ENCODE measurements at regions not wholly inside any gene's neighbourhood (a gene's known extent, or its start where the extent isn't known, plus 50 kb on each side); places are given as distances from the start of the nearest gene placed in this dataset.

DNA sequence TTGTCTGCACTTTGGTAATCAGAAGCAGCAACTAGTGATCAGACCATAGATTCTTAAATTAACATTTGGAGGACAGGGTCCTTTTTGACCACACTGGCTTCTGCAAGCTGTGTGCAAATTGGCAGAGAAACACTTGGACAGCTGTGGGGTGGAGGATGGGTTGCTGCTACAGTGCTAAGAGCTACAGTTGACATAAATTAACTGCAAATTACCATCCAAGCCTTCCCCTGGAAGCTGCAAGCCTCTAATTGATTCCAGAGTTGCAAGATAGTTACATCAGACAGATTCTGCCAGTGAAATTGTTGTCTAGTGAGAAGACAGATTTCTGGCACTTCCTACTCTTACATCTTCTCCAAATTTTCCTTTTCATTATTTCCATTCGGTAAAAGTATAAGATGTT, 517.7 kb downstream of the DIRAS2 start:
- peaks cover 2% of the 10 kb centered on the region for H3K9me3 Mint-ChIP-seq (ENCODE audit: low read depth)
- H3K4me3 Mint-ChIP-seq (ENCODE audit: low read depth) = no peak overlapping the region
- no peak overlapping the region for H3K27ac Mint-ChIP-seq
- H3K27me3 Mint-ChIP-seq = peaks cover 17% of the 10 kb centered on the region
- TF ChIP-seq, protein P1, sequence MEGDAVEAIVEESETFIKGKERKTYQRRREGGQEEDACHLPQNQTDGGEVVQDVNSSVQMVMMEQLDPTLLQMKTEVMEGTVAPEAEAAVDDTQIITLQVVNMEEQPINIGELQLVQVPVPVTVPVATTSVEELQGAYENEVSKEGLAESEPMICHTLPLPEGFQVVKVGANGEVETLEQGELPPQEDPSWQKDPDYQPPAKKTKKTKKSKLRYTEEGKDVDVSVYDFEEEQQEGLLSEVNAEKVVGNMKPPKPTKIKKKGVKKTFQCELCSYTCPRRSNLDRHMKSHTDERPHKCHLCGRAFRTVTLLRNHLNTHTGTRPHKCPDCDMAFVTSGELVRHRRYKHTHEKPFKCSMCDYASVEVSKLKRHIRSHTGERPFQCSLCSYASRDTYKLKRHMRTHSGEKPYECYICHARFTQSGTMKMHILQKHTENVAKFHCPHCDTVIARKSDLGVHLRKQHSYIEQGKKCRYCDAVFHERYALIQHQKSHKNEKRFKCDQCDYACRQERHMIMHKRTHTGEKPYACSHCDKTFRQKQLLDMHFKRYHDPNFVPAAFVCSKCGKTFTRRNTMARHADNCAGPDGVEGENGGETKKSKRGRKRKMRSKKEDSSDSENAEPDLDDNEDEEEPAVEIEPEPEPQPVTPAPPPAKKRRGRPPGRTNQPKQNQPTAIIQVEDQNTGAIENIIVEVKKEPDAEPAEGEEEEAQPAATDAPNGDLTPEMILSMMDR (IDR thresholded peaks at IDR 0.05; ENCODE audit: unreplicated experiment) = no peak
- no peaks in the 10 kb centered on the region for H3K4me1 Mint-ChIP-seq (ENCODE audit: low read depth)
- H3K36me3 Mint-ChIP-seq (ENCODE audit: insufficient read depth) = peaks cover 3% of the 10 kb centered on the region
- no peak for DNase-seq (ENCODE audit: low spot score, unreplicated experiment)

DNA sequence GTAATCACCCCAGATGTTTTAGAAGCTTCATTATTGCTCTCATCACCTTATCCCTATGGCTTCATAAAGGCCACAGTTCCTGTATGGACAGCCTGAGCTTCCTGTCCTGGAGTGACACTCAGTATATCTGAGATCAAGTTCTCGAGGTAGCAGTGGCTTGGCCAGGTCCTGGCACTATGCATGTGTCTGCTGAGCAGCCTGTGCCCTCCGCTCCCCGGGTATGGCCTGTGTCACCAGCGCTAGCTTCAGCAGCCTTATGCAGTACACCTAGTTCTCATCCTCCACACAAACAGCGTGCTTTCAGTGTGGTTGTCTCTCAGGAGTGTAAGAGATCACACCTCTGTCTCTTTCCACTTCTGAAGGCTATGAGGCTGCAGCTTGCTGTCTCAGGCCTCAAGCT, 514.7 kb downstream of the DIRAS2 start:
- Mint-ChIP-seq H3K27ac (no peak overlapping the region), H3K27me3 (peaks cover 19% of the 10 kb centered on the region), H3K4me3 (ENCODE audit: low read depth) (no peak overlapping the region), H3K9me3 (ENCODE audit: low read depth) (peaks cover 2% of the 10 kb centered on the region), H3K36me3 (ENCODE audit: insufficient read depth) (peaks cover 3% of the 10 kb centered on the region), H3K4me1 (ENCODE audit: low read depth) (no peaks in the 10 kb centered on the region)
- no peak for DNase-seq (ENCODE audit: low spot score, unreplicated experiment)
- TF ChIP-seq, protein P1 (IDR thresholded peaks at IDR 0.05; ENCODE audit: unreplicated experiment) = no peak

DNA sequence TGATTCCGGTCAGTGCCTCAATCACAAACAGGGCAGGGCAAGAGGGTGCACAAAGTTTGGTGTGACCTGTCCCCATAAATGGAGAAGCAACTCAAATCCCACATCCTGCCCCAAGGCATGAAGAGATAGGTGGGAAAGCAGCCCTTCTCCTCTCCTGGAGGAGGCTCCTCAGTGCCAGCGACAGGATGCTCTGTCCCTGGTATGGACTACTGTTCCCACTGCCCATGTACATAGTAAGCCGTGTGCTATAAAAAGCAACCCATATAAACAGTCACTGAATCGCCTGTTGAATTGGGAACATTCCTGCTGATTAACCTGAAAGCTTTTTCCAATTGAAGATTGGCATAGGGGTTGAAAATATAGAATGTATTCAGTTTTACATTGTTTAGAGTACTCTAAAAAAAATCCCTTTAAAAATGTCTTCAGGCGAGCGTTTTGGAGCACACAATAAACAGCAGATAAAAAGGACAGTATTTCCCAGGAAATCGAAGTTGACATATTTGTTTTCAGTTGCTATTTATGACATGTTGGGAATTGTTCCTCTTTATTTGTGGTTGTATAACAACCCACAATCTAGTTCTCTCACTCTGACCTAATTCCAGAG, 513.9 kb downstream of the DIRAS2 start:
- Mint-ChIP-seq H3K36me3 (ENCODE audit: insufficient read depth) (peaks cover 3% of the 10 kb centered on the region), H3K4me1 (ENCODE audit: low read depth) (no peaks in the 10 kb centered on the region)

DNA sequence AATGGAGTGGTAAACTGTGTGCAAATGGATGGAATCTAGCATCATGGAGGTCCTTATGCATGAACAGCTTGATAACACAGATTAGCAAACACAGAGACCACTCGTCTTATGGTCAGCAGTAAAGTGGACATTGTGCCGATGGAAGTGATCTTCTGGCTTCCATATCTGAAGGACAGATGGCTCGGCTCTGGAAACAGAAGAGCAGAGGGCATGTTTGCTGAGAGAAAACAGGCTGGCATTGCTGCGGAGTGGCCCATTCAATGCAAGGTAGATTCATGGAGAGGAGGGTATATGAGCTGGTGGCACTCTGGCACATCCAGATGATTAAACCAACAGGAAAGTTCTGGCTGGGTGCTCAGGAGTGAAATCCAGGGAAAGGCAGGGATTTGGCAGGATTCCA, 513.2 kb downstream of the DIRAS2 start:
- Mint-ChIP-seq H3K9me3 (ENCODE audit: low read depth) (no peaks in the 10 kb centered on the region), H3K4me1 (ENCODE audit: low read depth) (no peaks in the 10 kb centered on the region), H3K36me3 (ENCODE audit: insufficient read depth) (no peaks in the 10 kb centered on the region), H3K27ac (no peak overlapping the region), H3K4me3 (ENCODE audit: low read depth) (no peak overlapping the region), H3K27me3 (peaks cover 24% of the 10 kb centered on the region)
- DNase-seq (ENCODE audit: low spot score, unreplicated experiment) = no peak
- TF ChIP-seq, protein P1 (IDR thresholded peaks at IDR 0.05; ENCODE audit: unreplicated experiment) = no peak

More for the DNA sequence above, 513.9 kb downstream of the DIRAS2 start:
- TF ChIP-seq, protein P1 (IDR thresholded peaks at IDR 0.05; ENCODE audit: unreplicated experiment) = no peak
- Mint-ChIP-seq H3K4me3 (ENCODE audit: low read depth) (no peak overlapping the region), H3K9me3 (ENCODE audit: low read depth) (peaks cover 2% of the 10 kb centered on the region), H3K27ac (no peak overlapping the region), H3K27me3 (peaks cover 19% of the 10 kb centered on the region)
- DNase-seq (ENCODE audit: low spot score, unreplicated experiment) = no peak

DNA sequence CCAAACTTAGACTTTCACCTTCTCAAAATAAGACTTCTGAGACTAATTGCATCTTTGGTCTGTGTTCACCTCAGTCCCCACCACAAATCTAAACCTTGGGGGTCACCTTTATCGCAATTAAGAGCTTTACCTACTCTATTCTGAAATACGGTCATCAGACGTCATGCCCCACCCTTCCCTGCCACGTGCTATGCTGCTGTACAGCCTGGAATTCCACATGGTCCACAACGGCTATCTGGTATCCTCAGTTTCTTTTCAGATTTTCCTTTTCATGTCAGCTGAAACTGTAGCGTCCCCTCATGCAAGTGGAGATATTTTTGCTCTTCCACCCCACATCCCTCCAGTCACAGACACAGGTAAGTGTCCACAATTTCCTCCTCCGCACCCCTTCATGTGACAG, 511.1 kb downstream of the DIRAS2 start:
- H3K4me1 Mint-ChIP-seq (ENCODE audit: low read depth) = no peaks in the 10 kb centered on the region
- H3K36me3 Mint-ChIP-seq (ENCODE audit: insufficient read depth) = no peaks in the 10 kb centered on the region
- H3K4me3 Mint-ChIP-seq (ENCODE audit: low read depth) = no peak overlapping the region
- H3K9me3 Mint-ChIP-seq (ENCODE audit: low read depth) = no peaks in the 10 kb centered on the region
- no peak overlapping the region for H3K27ac Mint-ChIP-seq
- DNase-seq (ENCODE audit: low spot score, unreplicated experiment) = no peak
- peaks cover 18% of the 10 kb centered on the region for H3K27me3 Mint-ChIP-seq
- TF ChIP-seq, protein P1 (IDR thresholded peaks at IDR 0.05; ENCODE audit: unreplicated experiment) = no peak
